GM12878 (cell line): ENCODE measurements at regions not wholly inside any gene's neighbourhood (a gene's known extent, or its start where the extent isn't known, plus 50 kb on each side); places are given as distances from the start of the nearest gene placed in this dataset.

Experiments
- ATF3 ChIP-seq: IDR thresholded peaks from 2 replicates; pipeline ENCODE4 v1.6.1; 2011; ENCODE audit warnings: low read depth, mild to moderate bottlenecking, low read length, moderate library complexity, borderline replicate concordance; ENCODE audit errors: extremely low read depth
- CREB1 ChIP-seq: IDR thresholded peaks from 2 replicates; pipeline ENCODE4 v1.6.1; 2012; ENCODE audit warnings: low read depth, mild to moderate bottlenecking, inconsistent platforms
- E4F1 ChIP-seq: fragments of 450-650 bp; IDR thresholded peaks from 2 replicates; pipeline ENCODE4 v1.6.1; 2018; ENCODE audit warnings: borderline replicate concordance, mild to moderate bottlenecking; ENCODE audit not compliant: partially characterized antibody
- IRF3 ChIP-seq: fragments of 450-650 bp; IDR thresholded peaks from 2 replicates; pipeline ENCODE4 v1.6.1; 2014; ENCODE audit warnings: mild to moderate bottlenecking
- IRF5 ChIP-seq: fragments of 450-650 bp; IDR thresholded peaks from 2 replicates; pipeline ENCODE4 v1.6.1; 2017; ENCODE audit warnings: borderline replicate concordance
- MEF2A ChIP-seq: IDR thresholded peaks from 2 replicates; pipeline ENCODE4 v1.6.1; 2011; ENCODE audit warnings: low read depth, mild to moderate bottlenecking, low read length, moderate library complexity; ENCODE audit not compliant: insufficient read depth
- MXI1 ChIP-seq: fragments of 150-350 bp; IDR thresholded peaks from 2 replicates; pipeline ENCODE4 v1.6.1; 2011; ENCODE audit warnings: low read depth, mild to moderate bottlenecking, inconsistent platforms, low read length, improper control_type of control experiment
- MYB ChIP-seq: fragments of 150-350 bp; IDR thresholded peaks from 2 replicates; pipeline ENCODE4 v1.6.1; 2014; ENCODE audit warnings: mild to moderate bottlenecking, low read depth, low read length, borderline replicate concordance
- POU2F2 ChIP-seq: IDR thresholded peaks from 3 replicates; pipeline ENCODE4 v1.6.1; 2011; ENCODE audit warnings: low read depth, mild to moderate bottlenecking, low read length, borderline replicate concordance
- RAD21 ChIP-seq: IDR thresholded peaks from 2 replicates; pipeline ENCODE4 v1.6.1; 2011; ENCODE audit warnings: mild to moderate bottlenecking, low read depth, low read length, moderate library complexity; ENCODE audit not compliant: insufficient read depth
- RELA ChIP-seq: fragments of 450-650 bp; IDR thresholded peaks from 2 replicates; pipeline ENCODE4 v1.8.0; 2014; ENCODE audit warnings: borderline replicate concordance; ENCODE audit not compliant: partially characterized antibody
- RELB ChIP-seq: fragments of 450-650 bp; IDR thresholded peaks from 2 replicates; pipeline ENCODE4 v1.6.1; 2017; ENCODE audit warnings: low read depth, mild to moderate bottlenecking, moderate library complexity
- ZNF687 ChIP-seq: fragments of 450-650 bp; IDR thresholded peaks from 2 replicates; pipeline ENCODE4 v1.6.1; 2017; ENCODE audit warnings: mild to moderate bottlenecking, moderate library complexity

- no peak for TF ChIP-seq ZNF687
- no peak for TF ChIP-seq RAD21
- no peak for TF ChIP-seq RELB
- TF ChIP-seq ATF3: no peak
- TF ChIP-seq MXI1: no peak
- no peak for TF ChIP-seq CREB1
- no peak for TF ChIP-seq RELA
- TF ChIP-seq IRF5: no peak
- TF ChIP-seq MEF2A: no peak
- no peak for TF ChIP-seq MYB
- no peak for TF ChIP-seq POU2F2
- no peak for TF ChIP-seq IRF3
- TF ChIP-seq E4F1: no peak
- TF ChIP-seq, all 136 proteins: peak for 0
These were observed 125.1 kb upstream of the ZNF32 start (continued) for GRCh38 chr10:43773736-43774135.
